ENCODE measurements at regions not wholly inside any gene's neighbourhood (a gene's known extent, or its start where the extent isn't known, plus 50 kb on each side); places are given as distances from the start of the nearest gene placed in this dataset.

- H3K4me3 ChIP-seq (ENCODE audit: low read depth, low read length, poor library complexity, severe bottlenecking) = no peak overlapping the region
- H3K27me3 ChIP-seq (replicated peaks; ENCODE audit: insufficient read depth, low read depth, low read length, poor library complexity) = no peaks in the 10 kb centered on the region
- H3K36me3 ChIP-seq (ENCODE audit: insufficient read depth, low read length, poor library complexity, severe bottlenecking) = no peaks in the 10 kb centered on the region
- ChIA-PET CTCF (no interaction called here), POLR2A (ENCODE audit: low non-redundant PET) (no interaction called here)
- BruUV-seq (replicated peaks) = no TSS peak
- TF ChIP-seq EZH2 (IDR thresholded peaks at IDR 0.05; ENCODE audit: borderline replicate concordance, low read depth, low read length, poor library complexity, severe bottlenecking) (no peak), CTCF (conservative IDR thresholded peaks at IDR 0.05; ENCODE audit: low read depth, low read length) (no peak)
- intact Hi-C loops (cut with micrococcal nuclease; ENCODE audit: unreplicated experiment) = no loop called here
- H3K4me1 ChIP-seq (ENCODE audit: insufficient read depth, low read length, poor library complexity, severe bottlenecking) = peaks cover 15% of the 10 kb centered on the region
- no peak for DNase-seq (ENCODE audit: low spot score)
- H3K9me3 ChIP-seq (ENCODE audit: low read depth, low read length, poor library complexity, severe bottlenecking) = no peaks in the 10 kb centered on the region
- H3K27ac ChIP-seq (ENCODE audit: low read depth, low read length, poor library complexity, severe bottlenecking) = no peak overlapping the region
These were observed 78.6 kb upstream of the STARD13 start for GRCh38 chr13:33364192-33364591.

DNA sequence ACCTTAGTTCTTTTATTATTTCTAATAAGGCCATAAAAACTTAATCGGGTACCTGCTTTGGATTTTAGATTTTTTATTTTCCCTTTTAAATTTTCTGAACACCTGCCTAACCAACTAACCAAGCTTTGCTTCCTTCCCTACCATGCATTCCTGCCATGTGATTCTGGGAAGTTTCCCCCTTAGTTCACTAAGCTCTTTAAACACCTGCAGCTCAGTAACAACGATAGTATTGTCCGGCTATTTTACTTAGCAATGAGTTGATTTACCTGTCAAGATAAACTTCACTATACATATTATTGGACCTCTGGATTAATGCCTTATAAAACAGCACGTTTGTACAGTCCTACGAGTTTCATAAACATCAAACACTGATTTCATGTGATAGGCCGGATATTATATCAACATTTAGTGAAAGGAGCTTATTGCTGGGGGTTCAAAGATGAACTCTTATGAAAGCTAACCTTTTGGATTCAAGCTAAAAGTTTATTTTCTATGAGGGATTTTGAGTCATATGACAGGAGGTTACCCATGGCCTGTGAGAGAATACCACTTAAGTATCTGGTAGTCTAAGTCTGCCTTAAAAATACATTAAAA lies 81.0 kb upstream of the STARD13 start:
- CTCF ChIA-PET = no interaction called here
- BruUV-seq (replicated peaks) = no TSS peak
- H3K4me3 ChIP-seq (ENCODE audit: low read depth, low read length, poor library complexity, severe bottlenecking) = no peak overlapping the region
- POLR2A ChIA-PET (ENCODE audit: low non-redundant PET) = no interaction called here
- no peaks in the 10 kb centered on the region for H3K9me3 ChIP-seq (ENCODE audit: low read depth, low read length, poor library complexity, severe bottlenecking)
- H3K27ac ChIP-seq (ENCODE audit: low read depth, low read length, poor library complexity, severe bottlenecking) = no peak overlapping the region
- no peak for DNase-seq (ENCODE audit: low spot score)
- intact Hi-C loops (cut with micrococcal nuclease; ENCODE audit: unreplicated experiment) = no loop called here
- H3K4me1 ChIP-seq (ENCODE audit: insufficient read depth, low read length, poor library complexity, severe bottlenecking) = peaks cover 15% of the 10 kb centered on the region
- no peaks in the 10 kb centered on the region for H3K27me3 ChIP-seq (replicated peaks; ENCODE audit: insufficient read depth, low read depth, low read length, poor library complexity)
- no peak for TF ChIP-seq EZH2 (IDR thresholded peaks at IDR 0.05; ENCODE audit: borderline replicate concordance, low read depth, low read length, poor library complexity, severe bottlenecking)
- no peak for TF ChIP-seq CTCF (conservative IDR thresholded peaks at IDR 0.05; ENCODE audit: low read depth, low read length)
- no peaks in the 10 kb centered on the region for H3K36me3 ChIP-seq (ENCODE audit: insufficient read depth, low read length, poor library complexity, severe bottlenecking)

GRCh38 chr13:33367171-33367895 lies 81.8 kb upstream of the STARD13 start:
- Histone ChIP-seq H3K27me3 (replicated peaks; ENCODE audit: insufficient read depth, low read depth, low read length, poor library complexity) (no peaks in the 10 kb centered on the region), H3K27ac (ENCODE audit: low read depth, low read length, poor library complexity, severe bottlenecking) (no peak overlapping the region), H3K9me3 (ENCODE audit: low read depth, low read length, poor library complexity, severe bottlenecking) (no peaks in the 10 kb centered on the region), H3K36me3 (ENCODE audit: insufficient read depth, low read length, poor library complexity, severe bottlenecking) (no peaks in the 10 kb centered on the region), H3K4me1 (ENCODE audit: insufficient read depth, low read length, poor library complexity, severe bottlenecking) (peaks cover 15% of the 10 kb centered on the region), H3K4me3 (ENCODE audit: low read depth, low read length, poor library complexity, severe bottlenecking) (no peak overlapping the region)
- intact Hi-C loops (cut with micrococcal nuclease; ENCODE audit: unreplicated experiment) = no loop called here
- BruUV-seq (replicated peaks) = no TSS peak
- ChIA-PET POLR2A (ENCODE audit: low non-redundant PET) (no interaction called here), CTCF (no interaction called here)
- TF ChIP-seq CTCF (conservative IDR thresholded peaks at IDR 0.05; ENCODE audit: low read depth, low read length) (no peak), EZH2 (IDR thresholded peaks at IDR 0.05; ENCODE audit: borderline replicate concordance, low read depth, low read length, poor library complexity, severe bottlenecking) (no peak)
- no peak for DNase-seq (ENCODE audit: low spot score)
